ENCODE measurements at regions not wholly inside any gene's neighbourhood (a gene's known extent, or its start where the extent isn't known, plus 50 kb on each side); places are given as distances from the start of the nearest gene placed in this dataset.

- no peak for FAIRE-seq
Observed at GRCh38 chr6:170049641-170050561, 241.0 kb downstream of the DLL1 start.

GRCh38 chr6:170048615-170049256 lies 242.1 kb downstream of the DLL1 start:
- FAIRE-seq (no peak), DNase-seq (ENCODE audit: insufficient read length, low spot score) (no peak)

More at GRCh38 chr6:170049641-170050561, 241.0 kb downstream of the DLL1 start:
- DNase-seq (ENCODE audit: insufficient read length, low spot score) = no peak

GRCh38 chr6:170047823-170048222 lies 243.1 kb downstream of the DLL1 start:
- no peak for DNase-seq (ENCODE audit: insufficient read length, low spot score)
- no peak for FAIRE-seq

GRCh38 chr6:170046791-170047626 lies 243.9 kb downstream of the DLL1 start:
- DNase-seq (ENCODE audit: insufficient read length, low spot score) (no peak), FAIRE-seq (no peak)

GRCh38 chr6:170045981-170046667 lies 244.8 kb downstream of the DLL1 start:
- FAIRE-seq (no peak), DNase-seq (ENCODE audit: insufficient read length, low spot score) (no peak)

- no peak for FAIRE-seq
Observed at GRCh38 chr6:170045563-170045960, 245.3 kb downstream of the DLL1 start.

GRCh38 chr6:170044836-170045562 lies 245.9 kb downstream of the DLL1 start:
- FAIRE-seq = no peak
- DNase-seq (ENCODE audit: insufficient read length, low spot score) = no peak

More at GRCh38 chr6:170045563-170045960, 245.3 kb downstream of the DLL1 start:
- DNase-seq (ENCODE audit: insufficient read length, low spot score) = no peak

- no peak for FAIRE-seq
Observed at GRCh38 chr6:170043881-170044790, 246.7 kb downstream of the DLL1 start.

GRCh38 chr6:170043150-170043819 lies 247.6 kb downstream of the DLL1 start:
- FAIRE-seq (no peak), DNase-seq (ENCODE audit: insufficient read length, low spot score) (no peak)

More at GRCh38 chr6:170043881-170044790, 246.7 kb downstream of the DLL1 start:
- DNase-seq (ENCODE audit: insufficient read length, low spot score) = no peak

GRCh38 chr6:170042596-170043118 lies 248.2 kb downstream of the DLL1 start:
- FAIRE-seq = no peak

GRCh38 chr6:170042123-170042522 lies 248.8 kb downstream of the DLL1 start:
- DNase-seq (ENCODE audit: insufficient read length, low spot score) = no peak

More at GRCh38 chr6:170042596-170043118, 248.2 kb downstream of the DLL1 start:
- no peak for DNase-seq (ENCODE audit: insufficient read length, low spot score)

GRCh38 chr6:170041526-170041925 lies 249.4 kb downstream of the DLL1 start:
- DNase-seq (ENCODE audit: insufficient read length, low spot score) = no peak
- FAIRE-seq = no peak

More at GRCh38 chr6:170042123-170042522, 248.8 kb downstream of the DLL1 start:
- no peak for FAIRE-seq

GRCh38 chr6:170040906-170041305 lies 250.0 kb downstream of the DLL1 start:
- DNase-seq (ENCODE audit: insufficient read length, low spot score) = no peak
- no peak for FAIRE-seq

GRCh38 chr6:170040115-170040500 lies 250.8 kb downstream of the DLL1 start:
- no peak for DNase-seq (ENCODE audit: insufficient read length, low spot score)
- no peak for FAIRE-seq

GRCh38 chr6:170039156-170040114 lies 251.4 kb downstream of the DLL1 start:
- FAIRE-seq = no peak
- DNase-seq (ENCODE audit: insufficient read length, low spot score) = no peak

- FAIRE-seq (no peak), DNase-seq (ENCODE audit: insufficient read length, low spot score) (no peak)
Observed at GRCh38 chr6:170038708-170039107, 252.2 kb downstream of the DLL1 start.

- no peak for DNase-seq (ENCODE audit: insufficient read length, low spot score)
- FAIRE-seq = no peak
Observed at GRCh38 chr6:170038251-170038650, 252.6 kb downstream of the DLL1 start.
